MM.1S (cell line): ENCODE measurements at regions not wholly inside any gene's neighbourhood (a gene's known extent, or its start where the extent isn't known, plus 50 kb on each side); places are given as distances from the start of the nearest gene placed in this dataset.

Experiments used
- CTCF ChIP-seq: fragments of 300-600 bp; sonication (generic); IDR thresholded peaks from 2 replicates; pipeline ENCODE4 v1.5.1; 2016; ENCODE audit warnings: antibody characterized with exemption, low read length, mixed read lengths
- EZH2 ChIP-seq: fragments of 300-600 bp; sonication (generic); optimal IDR thresholded peaks from 2 replicates; pipeline ENCODE3; 2017; ENCODE audit warnings: low read depth, mild to moderate bottlenecking, antibody characterized with exemption, low read length, mixed read lengths

GRCh38 chr18:60110836-60111235 lies 211.0 kb downstream of the PMAIP1 start:
- no peak for TF ChIP-seq EZH2
- TF ChIP-seq CTCF = no peak
